HG03135 (cell line): ENCODE measurements at regions not wholly inside any gene's neighbourhood (a gene's known extent, or its start where the extent isn't known, plus 50 kb on each side); places are given as distances from the start of the nearest gene placed in this dataset.
"Not testable (repeated sequence)": the region's sequence is repeated elsewhere in the genome, so short reads cannot be mapped to it uniquely, and the experiment has no call there.

ENCODE experiments used
- ATAC-seq: cut with Tn5 transposase; IDR thresholded peaks from one replicate; pipeline ENCODE4 v1.9.1; 2021; ENCODE audit warnings: mild to moderate bottlenecking, moderate library complexity; ENCODE audit not compliant: unreplicated experiment

DNA sequence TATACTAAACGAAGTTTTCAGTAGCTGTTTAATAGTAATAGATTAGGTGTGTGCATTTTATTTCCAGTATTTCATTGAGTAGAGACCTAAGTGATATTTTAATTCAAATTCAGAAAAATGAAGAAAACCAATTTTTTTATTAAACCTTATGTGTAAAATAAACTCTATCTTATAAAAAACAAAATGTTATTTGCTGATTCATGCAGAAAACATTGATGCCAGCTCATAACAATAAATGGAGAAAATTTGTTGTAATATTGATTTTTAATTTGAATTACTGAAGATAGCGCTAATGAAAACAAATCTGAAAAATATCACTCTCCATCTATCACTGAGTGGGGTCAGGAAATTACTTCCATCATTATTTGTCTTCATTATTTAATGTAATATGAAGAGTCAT is 1177.8 kb upstream of the SEMA6A start:
- no peak for ATAC-seq

- no peak for ATAC-seq
Measured at GRCh38 chr5:117748336-117748735, 1173.7 kb upstream of the SEMA6A start.

DNA sequence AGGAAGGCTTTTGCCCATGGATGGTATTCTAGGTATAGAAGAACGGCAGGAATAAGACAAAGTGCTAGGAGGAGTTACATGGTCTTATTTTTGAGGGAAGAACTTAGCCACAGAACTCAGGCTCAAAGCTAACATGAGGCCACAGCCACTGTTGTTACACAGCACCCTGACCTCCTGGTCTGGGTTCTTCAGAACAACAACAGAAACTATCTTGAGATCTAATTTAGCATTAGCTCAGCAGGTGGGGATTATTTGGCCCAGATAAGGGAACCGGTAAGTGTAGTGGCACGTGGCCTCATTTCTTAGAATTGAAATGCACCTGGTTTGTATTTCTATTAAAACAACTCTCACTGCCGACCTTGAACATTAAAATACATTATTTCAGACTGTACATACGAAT is 1168.7 kb upstream of the SEMA6A start:
- no peak for ATAC-seq

DNA sequence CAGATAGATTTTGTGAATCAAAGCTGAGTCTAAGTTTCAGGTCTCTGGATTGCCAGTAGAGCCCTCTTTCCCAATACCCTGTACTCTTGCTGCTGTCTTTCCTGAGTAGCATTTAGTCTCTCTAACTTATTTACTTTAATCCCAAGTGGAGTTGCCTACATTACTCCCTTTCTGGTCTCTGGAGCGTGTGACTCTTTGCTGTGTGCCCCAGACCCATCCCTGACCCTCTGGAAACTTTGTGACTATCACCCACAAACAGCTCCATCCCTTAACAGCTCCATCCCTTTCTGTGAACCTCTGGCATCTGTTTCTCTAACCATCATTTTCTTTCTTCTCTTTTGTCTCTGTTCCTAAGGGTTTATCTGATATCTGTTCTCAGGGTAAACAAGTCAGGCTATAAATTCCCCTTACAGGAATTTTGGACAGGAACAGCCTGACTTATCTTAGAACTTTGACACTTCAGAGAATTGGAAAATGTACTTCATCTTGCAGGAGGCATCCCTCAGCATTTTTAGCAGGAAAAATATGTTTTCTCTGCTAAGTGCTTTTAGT is 1167.1 kb upstream of the SEMA6A start:
- ATAC-seq: no peak

- no peak for ATAC-seq
Measured at GRCh38 chr5:117740268-117740667, 1165.6 kb upstream of the SEMA6A start.

DNA sequence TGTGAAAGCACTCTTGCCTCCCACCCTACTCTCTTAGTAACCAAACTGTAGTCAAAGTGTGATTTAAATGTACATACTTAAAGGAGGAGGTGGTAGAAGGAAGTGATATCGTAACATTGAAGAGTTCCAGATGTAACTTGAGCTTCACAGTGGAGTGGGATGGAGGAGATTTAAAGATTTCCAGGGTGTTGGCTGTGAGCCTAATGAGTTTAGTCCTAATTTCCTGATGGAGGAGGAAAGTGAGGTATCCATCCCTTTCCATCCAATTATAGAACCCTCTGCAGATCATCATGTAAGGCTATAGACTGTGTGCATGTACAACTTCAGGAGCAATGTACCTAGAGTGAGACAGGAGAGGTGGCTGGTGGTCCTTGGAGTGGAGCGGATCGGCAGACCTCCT is 1163.9 kb upstream of the SEMA6A start:
- ATAC-seq: no peak

DNA sequence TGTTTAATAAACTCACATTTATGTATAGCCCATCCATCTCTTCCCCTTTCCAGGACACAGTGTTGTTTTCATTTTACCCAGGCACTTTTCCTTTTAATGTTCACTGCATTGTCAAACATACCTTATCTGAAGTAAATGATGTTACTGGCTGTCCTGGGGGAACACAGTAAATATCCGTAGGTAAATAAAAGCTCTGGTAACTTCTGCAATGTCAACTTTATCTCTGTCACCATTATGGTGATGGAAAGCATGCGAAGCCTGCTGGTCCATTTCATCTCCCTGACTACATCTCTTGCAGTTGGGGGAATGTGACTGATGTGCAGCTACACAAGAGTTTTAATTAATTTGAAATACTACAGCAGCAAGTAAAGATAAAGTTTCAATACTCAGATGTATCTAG is 1162.1 kb upstream of the SEMA6A start:
- no peak for ATAC-seq

GRCh38 chr5:117734056-117734455 is 1159.4 kb upstream of the SEMA6A start:
- ATAC-seq: no peak

GRCh38 chr5:117733051-117733450 is 1158.4 kb upstream of the SEMA6A start:
- no peak for ATAC-seq

GRCh38 chr5:117732264-117732663 is 1157.6 kb upstream of the SEMA6A start:
- no peak for ATAC-seq

- ATAC-seq: no peak
Measured at GRCh38 chr5:117731446-117731845, 1156.8 kb upstream of the SEMA6A start.

DNA sequence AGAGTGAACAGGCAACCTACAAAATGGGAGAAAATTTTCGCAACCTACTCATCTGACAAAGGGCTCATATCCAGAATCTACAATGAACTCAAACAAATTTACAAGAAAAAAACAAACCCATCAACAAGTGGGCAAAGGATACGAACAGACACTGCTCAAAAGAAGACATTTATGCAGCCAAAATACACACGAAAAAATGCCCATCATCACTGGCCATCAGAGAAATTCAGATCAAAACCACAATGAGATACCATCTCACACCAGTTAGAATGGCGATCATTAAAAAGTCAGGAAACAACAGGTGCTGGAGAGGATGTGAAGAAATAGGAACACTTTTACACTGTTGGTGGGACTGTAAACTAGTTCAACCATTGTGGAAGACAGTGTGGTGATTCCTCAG is 1146.2 kb upstream of the SEMA6A start:
- ATAC-seq: not testable (repeated sequence)

GRCh38 chr5:117719413-117719812 is 1144.8 kb upstream of the SEMA6A start:
- no peak for ATAC-seq

DNA sequence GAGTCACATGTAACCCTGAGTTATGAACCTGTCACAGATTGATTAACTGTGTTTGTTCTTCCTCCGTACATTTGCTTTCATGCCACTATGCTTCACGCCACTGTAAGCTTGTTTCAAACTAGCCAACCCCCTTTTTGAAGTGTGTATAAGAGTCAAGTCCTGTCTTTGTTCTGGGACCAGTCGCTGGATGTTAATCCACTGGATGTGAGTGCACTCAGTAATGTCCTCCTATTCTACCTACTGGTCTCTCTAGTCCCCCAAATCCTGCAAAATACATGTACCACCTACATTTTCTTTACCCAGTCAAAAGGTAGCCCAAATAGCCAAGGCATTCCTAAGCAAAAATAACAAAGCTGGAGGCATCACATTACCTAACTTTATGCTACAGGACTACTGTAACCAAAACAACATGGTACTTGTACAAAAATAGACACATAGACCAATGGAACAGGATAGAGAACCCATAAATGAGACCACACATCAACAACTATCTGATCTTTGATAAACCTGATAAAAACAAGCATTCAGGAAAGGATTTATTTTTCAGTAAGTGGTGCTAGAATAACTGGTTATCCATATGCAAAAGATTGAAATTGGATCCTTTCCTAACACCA is 1139.1 kb upstream of the SEMA6A start:
- no peak for ATAC-seq

DNA sequence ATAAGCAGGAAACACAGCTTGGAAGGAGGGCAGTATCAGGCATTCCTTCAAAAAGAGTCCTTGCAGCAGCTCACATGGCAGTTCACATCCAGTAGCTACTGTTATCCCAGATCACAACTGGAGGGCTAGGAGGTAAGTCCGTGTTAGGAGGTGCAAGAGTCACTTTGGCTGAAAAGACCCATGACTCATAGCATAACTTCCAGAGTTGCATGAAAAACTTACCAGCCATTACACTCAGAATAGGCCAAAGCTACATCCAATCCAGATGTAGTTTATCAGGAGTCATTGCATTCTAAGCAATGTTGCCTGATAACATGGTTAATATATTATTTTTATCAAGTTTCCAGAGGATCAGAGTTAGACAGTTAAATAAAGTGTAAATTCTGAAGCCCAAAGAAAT is 1126.4 kb upstream of the SEMA6A start:
- no peak for ATAC-seq

DNA sequence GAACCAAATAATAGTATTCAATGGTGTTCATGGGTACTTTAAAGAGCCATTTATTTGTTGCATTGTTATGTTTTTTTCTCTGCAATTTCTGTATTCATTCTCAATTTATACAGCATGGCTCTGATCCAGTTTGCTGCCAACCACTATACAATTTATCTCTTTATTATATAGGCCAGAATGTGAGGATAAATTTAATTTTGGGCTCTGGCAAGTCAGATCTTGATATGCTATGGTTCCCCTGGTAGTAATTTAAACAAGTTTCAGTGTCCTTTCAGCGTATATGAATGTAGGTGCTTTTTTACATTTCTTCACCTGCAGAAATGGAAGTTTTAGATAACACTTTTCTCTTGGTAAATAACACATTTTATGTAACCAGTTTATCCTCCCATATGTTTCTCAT is 1118.0 kb upstream of the SEMA6A start:
- no peak for ATAC-seq

DNA sequence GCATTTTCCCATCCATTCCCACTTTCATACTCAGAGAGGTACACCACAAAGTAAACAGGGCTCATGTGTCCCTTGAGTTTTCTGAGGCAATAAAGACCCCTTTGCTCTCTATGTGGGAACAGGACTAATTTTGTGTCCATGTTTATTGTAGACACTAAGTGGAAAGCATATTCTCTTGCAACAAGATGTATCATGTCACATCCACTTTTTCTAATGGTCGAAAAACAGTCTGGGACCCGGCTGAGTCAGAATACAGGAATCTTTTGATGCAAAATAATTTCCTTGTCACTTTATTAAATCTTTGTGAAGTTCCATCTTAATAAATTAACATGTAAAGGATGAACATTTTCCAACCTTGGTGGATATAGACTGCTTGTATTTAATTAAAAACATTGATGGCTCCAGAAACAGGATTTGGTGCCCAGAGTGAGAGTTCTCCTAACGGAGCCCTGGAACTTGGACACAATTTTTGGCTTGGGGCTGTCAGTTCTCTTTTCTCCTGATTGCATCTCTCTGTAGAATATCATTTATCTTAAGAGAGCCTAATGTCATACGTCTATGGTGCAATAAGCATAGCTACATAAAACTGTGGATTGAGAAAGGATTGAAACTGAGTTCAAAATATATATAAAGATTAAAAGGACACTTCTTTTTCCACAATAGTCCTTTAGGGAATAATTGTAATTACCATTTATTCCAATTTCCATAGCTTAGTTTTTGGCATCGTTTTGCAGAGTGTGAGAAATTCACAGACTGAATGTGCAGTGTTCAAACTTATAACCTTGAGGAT is 1116.7 kb upstream of the SEMA6A start:
- ATAC-seq: no peak

DNA sequence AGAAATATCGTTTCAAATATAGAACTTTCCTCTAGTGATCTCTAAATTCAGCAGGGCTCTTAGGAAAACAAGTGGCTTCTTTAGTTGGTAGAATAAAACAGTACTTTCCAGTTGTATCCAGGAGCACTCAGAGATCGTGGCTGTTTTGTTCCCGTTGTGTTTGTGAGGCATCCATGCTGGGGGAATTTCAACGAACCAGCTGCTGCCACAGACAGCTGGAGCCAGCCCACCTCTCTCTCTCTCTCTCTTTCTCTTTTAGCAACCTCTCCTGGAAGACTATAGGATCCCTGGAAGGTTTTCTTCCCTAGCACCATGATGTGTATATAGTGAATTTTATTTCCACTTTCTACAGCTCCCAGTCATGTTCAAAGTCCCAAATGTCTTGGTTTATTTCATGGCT is 1116.0 kb upstream of the SEMA6A start:
- no peak for ATAC-seq

- ATAC-seq: no peak
Measured at GRCh38 chr5:117686926-117687325, 1112.3 kb upstream of the SEMA6A start.

GRCh38 chr5:117682416-117682815 is 1107.8 kb upstream of the SEMA6A start:
- no peak for ATAC-seq

- no peak for ATAC-seq
Measured at GRCh38 chr5:117681431-117682254, 1107.0 kb upstream of the SEMA6A start.

DNA sequence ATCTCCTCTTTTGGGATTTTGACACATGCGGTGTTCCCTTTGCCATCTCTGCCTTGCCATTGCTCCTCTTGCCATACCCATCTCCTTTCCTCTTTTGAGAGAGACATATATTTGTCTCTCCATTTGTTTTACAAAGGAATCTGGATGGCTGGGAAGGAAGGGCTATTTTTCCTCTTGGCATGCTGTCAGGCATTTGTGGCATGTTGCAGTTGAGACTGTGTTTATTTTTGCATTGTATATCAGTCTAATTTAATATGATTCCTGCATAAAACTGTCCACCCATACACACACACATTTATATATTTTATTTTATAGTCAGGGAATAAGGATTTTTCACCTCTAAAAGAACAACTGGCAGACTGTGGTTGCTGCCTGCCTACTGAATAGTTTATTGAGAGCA is 1105.8 kb upstream of the SEMA6A start:
- ATAC-seq: no peak
